ENCODE measurements at regions not wholly inside any gene's neighbourhood (a gene's known extent, or its start where the extent isn't known, plus 50 kb on each side); places are given as distances from the start of the nearest gene placed in this dataset.

- intact Hi-C loops (cut with DNase I, micrococcal nuclease) = no loop called here
- DNase-seq = no peak
- Mint-ChIP-seq H3K4me3 (no peak overlapping the region), H3K9me3 (ENCODE audit: low read depth) (no peaks in the 10 kb centered on the region), H3K27ac (no peak overlapping the region), H3K4me1 (no peaks in the 10 kb centered on the region), H3K36me3 (ENCODE audit: low read depth) (no peaks in the 10 kb centered on the region), H3K27me3 (no peaks in the 10 kb centered on the region)
- POLR2A ChIA-PET = no interaction called here
- CTCF ChIA-PET = no interaction called here
- ATAC-seq = no peak
These were observed 134.0 kb upstream of the SEMA3A start for GRCh38 chr7:84328571-84328970.

GRCh38 chr7:84324136-84324630, 129.6 kb upstream of the SEMA3A start:
- ChIA-PET POLR2A (no interaction called here), CTCF (interaction anchor here (1.0 to 1.9 kb wide), 2 partner anchors 9 to 388 kb away, joined by 3 to 4 read pairs; no protein-coding TSS in a partner anchor)
- H3K27ac Mint-ChIP-seq = no peak overlapping the region
- intact Hi-C loops (cut with DNase I, micrococcal nuclease) = no loop called here
- ATAC-seq (no peak), DNase-seq (no peak)
- H3K9me3 Mint-ChIP-seq (ENCODE audit: low read depth) = peaks cover 3% of the 10 kb centered on the region
- H3K27me3 Mint-ChIP-seq = no peaks in the 10 kb centered on the region
- H3K4me3 Mint-ChIP-seq = no peak overlapping the region
- no peaks in the 10 kb centered on the region for H3K4me1 Mint-ChIP-seq
- H3K36me3 Mint-ChIP-seq (ENCODE audit: low read depth) = no peaks in the 10 kb centered on the region

GRCh38 chr7:84317536-84317935, 122.9 kb upstream of the SEMA3A start:
- Mint-ChIP-seq H3K27me3 (no peaks in the 10 kb centered on the region), H3K4me3 (no peak overlapping the region), H3K27ac (no peak overlapping the region), H3K36me3 (ENCODE audit: low read depth) (no peaks in the 10 kb centered on the region), H3K9me3 (ENCODE audit: low read depth) (peaks cover 3% of the 10 kb centered on the region), H3K4me1 (no peaks in the 10 kb centered on the region)
- DNase-seq (no peak), ATAC-seq (no peak)
- intact Hi-C loops (cut with DNase I, micrococcal nuclease) = no loop called here
- POLR2A ChIA-PET = no interaction called here
- CTCF ChIA-PET = no interaction called here

GRCh38 chr7:84314263-84314662, 119.7 kb upstream of the SEMA3A start:
- intact Hi-C loops (cut with DNase I, micrococcal nuclease) = no loop called here
- ATAC-seq = no peak
- POLR2A ChIA-PET = no interaction called here
- no peak for DNase-seq
- H3K36me3 Mint-ChIP-seq (ENCODE audit: low read depth) = no peaks in the 10 kb centered on the region
- no peaks in the 10 kb centered on the region for H3K27me3 Mint-ChIP-seq
- H3K4me1 Mint-ChIP-seq = no peaks in the 10 kb centered on the region
- H3K9me3 Mint-ChIP-seq (ENCODE audit: low read depth) = no peaks in the 10 kb centered on the region
- no peak overlapping the region for H3K27ac Mint-ChIP-seq
- CTCF ChIA-PET = interaction anchor here (1.2 kb wide), 1 partner anchor 10 kb away, joined by 4 read pairs; no protein-coding TSS in a partner anchor
- no peak overlapping the region for H3K4me3 Mint-ChIP-seq

GRCh38 chr7:84304407-84304806, 109.8 kb upstream of the SEMA3A start:
- H3K27me3 Mint-ChIP-seq = no peaks in the 10 kb centered on the region
- no peak overlapping the region for H3K27ac Mint-ChIP-seq
- POLR2A ChIA-PET = no interaction called here

GRCh38 chr7:84302949-84303348, 108.4 kb upstream of the SEMA3A start:
- Mint-ChIP-seq H3K4me3 (no peak overlapping the region), H3K36me3 (ENCODE audit: low read depth) (no peaks in the 10 kb centered on the region), H3K9me3 (ENCODE audit: low read depth) (no peaks in the 10 kb centered on the region), H3K27ac (no peak overlapping the region), H3K27me3 (no peaks in the 10 kb centered on the region), H3K4me1 (no peaks in the 10 kb centered on the region)
- ChIA-PET CTCF (no interaction called here), POLR2A (no interaction called here)
- ATAC-seq = no peak
- DNase-seq = no peak
- intact Hi-C loops (cut with DNase I, micrococcal nuclease) = no loop called here

More at GRCh38 chr7:84304407-84304806, 109.8 kb upstream of the SEMA3A start:
- Mint-ChIP-seq H3K4me3 (no peak overlapping the region), H3K36me3 (ENCODE audit: low read depth) (no peaks in the 10 kb centered on the region), H3K4me1 (no peaks in the 10 kb centered on the region), H3K9me3 (ENCODE audit: low read depth) (no peaks in the 10 kb centered on the region)
- DNase-seq = no peak
- ATAC-seq = no peak
- intact Hi-C loops (cut with DNase I, micrococcal nuclease) = no loop called here
- CTCF ChIA-PET = no interaction called here

- no peak overlapping the region for H3K4me3 Mint-ChIP-seq
- H3K27me3 Mint-ChIP-seq = no peaks in the 10 kb centered on the region
- DNase-seq = no peak
- no peak overlapping the region for H3K27ac Mint-ChIP-seq
- ATAC-seq = no peak
- intact Hi-C loops (cut with DNase I, micrococcal nuclease) = no loop called here
- ChIA-PET CTCF (no interaction called here), POLR2A (no interaction called here)
- no peaks in the 10 kb centered on the region for H3K9me3 Mint-ChIP-seq (ENCODE audit: low read depth)
- H3K4me1 Mint-ChIP-seq = no peaks in the 10 kb centered on the region
- H3K36me3 Mint-ChIP-seq (ENCODE audit: low read depth) = no peaks in the 10 kb centered on the region
These were observed 103.0 kb upstream of the SEMA3A start for GRCh38 chr7:84297616-84298015.

GRCh38 chr7:84294847-84295455, 100.4 kb upstream of the SEMA3A start:
- no peaks in the 10 kb centered on the region for H3K4me1 Mint-ChIP-seq
- ChIA-PET POLR2A (no interaction called here), CTCF (no interaction called here)
- no peak overlapping the region for H3K27ac Mint-ChIP-seq
- no peaks in the 10 kb centered on the region for H3K9me3 Mint-ChIP-seq (ENCODE audit: low read depth)
- H3K36me3 Mint-ChIP-seq (ENCODE audit: low read depth) = no peaks in the 10 kb centered on the region
- no peak for DNase-seq
- intact Hi-C loops (cut with DNase I, micrococcal nuclease) = no loop called here
- no peaks in the 10 kb centered on the region for H3K27me3 Mint-ChIP-seq
- ATAC-seq = no peak
- no peak overlapping the region for H3K4me3 Mint-ChIP-seq

- ChIA-PET POLR2A (no interaction called here), CTCF (no interaction called here)
- intact Hi-C loops (cut with DNase I, micrococcal nuclease) = no loop called here
- ATAC-seq (no peak), DNase-seq (no peak)
- no peak overlapping the region for H3K27ac Mint-ChIP-seq
- H3K4me3 Mint-ChIP-seq = no peak overlapping the region
- H3K4me1 Mint-ChIP-seq = no peaks in the 10 kb centered on the region
- H3K36me3 Mint-ChIP-seq (ENCODE audit: low read depth) = no peaks in the 10 kb centered on the region
- H3K9me3 Mint-ChIP-seq (ENCODE audit: low read depth) = no peaks in the 10 kb centered on the region
- H3K27me3 Mint-ChIP-seq = no peaks in the 10 kb centered on the region
These were observed 99.8 kb upstream of the SEMA3A start for GRCh38 chr7:84294391-84294790.

- Mint-ChIP-seq H3K4me3 (no peak overlapping the region), H3K27me3 (no peaks in the 10 kb centered on the region), H3K27ac (no peak overlapping the region), H3K36me3 (ENCODE audit: low read depth) (no peaks in the 10 kb centered on the region), H3K9me3 (ENCODE audit: low read depth) (no peaks in the 10 kb centered on the region), H3K4me1 (no peaks in the 10 kb centered on the region)
- ATAC-seq = no peak
- ChIA-PET POLR2A (no interaction called here), CTCF (no interaction called here)
- intact Hi-C loops (cut with DNase I, micrococcal nuclease) = no loop called here
- DNase-seq = no peak
These were observed 97.2 kb upstream of the SEMA3A start for GRCh38 chr7:84291756-84292155.

- Mint-ChIP-seq H3K36me3 (ENCODE audit: low read depth) (no peaks in the 10 kb centered on the region), H3K4me3 (no peak overlapping the region), H3K27ac (no peak overlapping the region), H3K4me1 (no peaks in the 10 kb centered on the region), H3K27me3 (no peaks in the 10 kb centered on the region), H3K9me3 (ENCODE audit: low read depth) (no peaks in the 10 kb centered on the region)
- POLR2A ChIA-PET = no interaction called here
- no peak for ATAC-seq
- intact Hi-C loops (cut with DNase I, micrococcal nuclease) = no loop called here
- DNase-seq = no peak
- CTCF ChIA-PET = no interaction called here
These were observed 89.2 kb upstream of the SEMA3A start for GRCh38 chr7:84283798-84284197.

- ATAC-seq = no peak
- Mint-ChIP-seq H3K27ac (no peak overlapping the region), H3K27me3 (no peaks in the 10 kb centered on the region), H3K9me3 (ENCODE audit: low read depth) (no peaks in the 10 kb centered on the region), H3K36me3 (ENCODE audit: low read depth) (no peaks in the 10 kb centered on the region), H3K4me1 (no peaks in the 10 kb centered on the region), H3K4me3 (no peak overlapping the region)
- ChIA-PET CTCF (interaction anchor here (1.1 to 1.2 kb wide), 2 partner anchors 19 to 56 kb away, joined by 3 read pairs; no protein-coding TSS in a partner anchor), POLR2A (no interaction called here)
- intact Hi-C loops (cut with DNase I, micrococcal nuclease) = no loop called here
- DNase-seq = no peak
These were observed 86.9 kb upstream of the SEMA3A start for GRCh38 chr7:84281518-84281917.
